ENCODE measurements at regions not wholly inside any gene's neighbourhood (a gene's known extent, or its start where the extent isn't known, plus 50 kb on each side); places are given as distances from the start of the nearest gene placed in this dataset.
A peak's percentile ranks its signal among the peaks of the same experiment; 100 is the strongest.

DNA sequence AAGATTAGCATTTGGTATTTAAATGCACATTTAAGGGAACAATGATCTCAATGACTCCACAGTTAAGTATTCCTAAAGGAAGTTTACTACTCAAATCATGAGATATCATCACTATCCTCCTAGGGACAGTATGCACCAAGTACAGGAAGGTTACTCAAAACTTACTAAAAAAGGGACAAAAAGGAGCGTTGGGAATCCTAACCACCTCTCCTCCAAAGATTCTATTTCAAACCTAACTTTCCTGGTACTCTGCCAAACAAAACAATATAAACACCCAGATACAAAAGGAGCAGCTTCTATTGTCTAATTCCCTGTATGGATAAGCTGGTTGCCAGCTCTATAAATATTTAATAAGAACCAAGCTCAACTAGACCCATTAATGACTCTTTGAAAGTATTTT is 377.7 kb downstream of the NUAK1 start:
- no peak for DNase-seq

DNA sequence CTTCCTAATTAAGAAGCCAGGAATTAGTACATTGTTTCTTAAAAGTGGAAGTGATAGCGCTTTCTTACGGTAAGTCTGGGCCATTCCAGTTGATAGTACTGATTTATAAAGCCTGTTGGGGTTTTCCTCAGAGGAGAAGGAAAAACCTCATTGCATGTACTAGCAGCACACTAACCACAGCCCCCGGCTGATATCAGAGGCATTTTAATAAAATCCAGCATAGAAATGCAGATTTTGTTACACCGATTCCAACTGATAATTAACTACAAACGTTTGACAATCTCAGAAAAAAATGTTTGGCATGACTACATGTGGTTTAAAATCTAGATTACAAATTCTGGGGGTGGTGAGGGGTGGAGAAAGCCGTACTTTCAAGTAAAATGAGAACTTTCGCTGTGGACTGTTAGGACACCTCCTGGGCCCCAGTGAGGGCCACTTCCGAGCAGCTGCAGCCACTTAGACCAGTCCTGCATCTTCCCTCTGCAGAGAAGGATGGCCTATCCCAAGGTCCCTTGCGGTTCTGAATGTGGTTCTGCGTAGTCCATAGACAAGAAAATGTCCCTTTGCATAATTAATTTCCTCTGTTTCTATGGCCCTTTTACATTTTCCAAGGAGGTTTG is 374.4 kb downstream of the NUAK1 start:
- DNase-seq: no peak

DNA sequence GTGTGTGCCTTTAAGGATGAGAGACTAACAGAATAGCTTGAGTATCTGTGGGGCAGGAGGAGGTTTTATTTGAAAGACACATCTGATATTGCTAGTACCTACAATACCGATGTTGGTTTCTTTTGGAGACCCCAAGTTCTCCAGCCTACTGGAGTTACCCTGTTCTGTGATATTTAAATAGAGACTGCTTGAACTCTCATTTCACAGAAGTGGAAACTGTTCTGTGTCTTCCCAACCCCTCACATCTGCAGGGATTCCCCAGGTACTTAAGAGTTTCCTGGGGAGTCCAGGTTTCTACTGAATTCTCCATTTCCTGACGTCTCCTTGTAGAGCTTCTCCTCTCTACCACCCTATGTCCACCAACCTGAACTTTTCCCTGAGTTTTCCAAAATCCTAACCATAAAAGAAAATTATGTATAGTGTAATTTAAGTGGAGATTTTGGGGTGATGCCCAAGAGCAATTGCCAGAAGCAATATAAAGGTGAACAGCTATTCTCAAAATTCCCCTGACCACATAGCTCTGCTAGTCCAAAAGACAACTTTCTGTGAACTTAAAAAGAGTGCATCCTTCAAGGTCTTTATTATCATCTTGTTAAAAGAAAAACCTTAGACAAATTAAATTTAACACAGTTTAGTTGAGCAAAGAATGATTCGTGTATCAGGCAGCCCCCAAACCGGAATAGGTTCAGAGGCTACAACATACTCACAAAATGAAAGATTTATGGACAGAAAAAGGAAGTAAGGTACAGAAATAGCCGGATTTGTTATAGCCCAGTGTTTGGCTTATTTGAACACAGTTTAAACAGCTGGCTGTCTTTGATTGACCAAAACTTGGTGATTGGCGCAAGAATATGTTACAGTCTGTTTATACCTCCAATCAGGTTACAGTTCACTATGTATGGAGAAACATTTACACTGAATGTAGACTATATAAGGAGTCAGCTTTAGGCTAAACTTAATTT is 373.4 kb downstream of the NUAK1 start:
- DNase-seq: peak; percentile 3

DNA sequence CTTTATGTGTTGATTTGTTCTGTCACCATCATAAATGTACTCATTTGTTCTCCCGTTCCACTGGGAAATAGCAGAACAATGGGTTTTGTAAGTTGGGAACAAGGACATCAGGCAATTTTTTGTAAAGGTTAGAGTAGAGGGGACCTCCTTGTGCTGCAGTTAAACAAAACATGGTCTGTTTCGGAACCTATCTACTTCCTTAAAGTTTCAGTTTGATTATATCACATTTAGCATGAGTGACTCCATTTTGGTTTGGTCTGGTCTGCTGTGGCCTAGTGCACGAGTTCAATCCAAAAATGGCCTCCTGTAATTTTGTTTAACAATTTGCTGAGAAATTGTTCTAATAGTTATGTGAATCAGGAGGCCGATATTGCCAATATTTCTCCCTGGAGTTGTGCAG is 372.7 kb downstream of the NUAK1 start:
- no peak for DNase-seq

DNA sequence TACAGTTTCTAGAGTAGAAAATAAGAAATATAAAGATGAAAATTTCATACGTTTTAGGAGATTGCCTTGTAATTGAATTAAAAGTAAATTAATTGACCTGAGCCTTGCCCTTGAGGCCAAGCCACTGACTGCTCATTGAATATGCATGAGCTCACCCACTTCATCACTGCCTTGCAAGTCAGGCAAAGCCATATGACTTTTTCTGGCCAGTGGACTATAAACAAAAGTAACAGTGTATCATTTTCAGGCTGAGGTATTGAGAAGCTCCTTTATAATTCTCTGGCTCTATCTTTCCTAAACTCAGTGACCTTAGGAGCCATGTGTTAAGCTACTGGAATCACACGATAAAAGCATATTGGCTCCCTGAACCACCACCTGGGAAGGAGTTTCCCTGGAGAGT is 369.3 kb downstream of the NUAK1 start:
- no peak for DNase-seq

DNA sequence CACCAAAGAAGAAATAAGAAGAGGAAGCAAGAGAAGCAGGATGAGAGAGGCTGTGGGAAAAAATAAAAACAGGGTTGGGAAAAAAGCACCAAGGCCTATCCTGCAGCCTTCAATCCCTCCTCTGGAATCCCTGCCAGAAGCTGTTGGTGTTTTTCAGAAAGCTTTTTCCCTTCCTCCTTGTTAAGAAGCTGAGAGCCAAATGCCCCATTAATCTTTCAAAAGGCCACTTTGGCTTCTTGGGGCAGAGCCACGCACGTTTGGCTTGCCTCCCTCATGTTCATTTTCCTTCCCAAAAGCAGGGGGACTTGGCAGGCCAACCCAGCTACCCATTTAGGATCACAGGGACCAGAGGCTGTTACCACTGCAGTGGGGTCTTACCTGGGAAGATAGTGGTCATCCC is 365.3 kb downstream of the NUAK1 start:
- DNase-seq: no peak

DNA sequence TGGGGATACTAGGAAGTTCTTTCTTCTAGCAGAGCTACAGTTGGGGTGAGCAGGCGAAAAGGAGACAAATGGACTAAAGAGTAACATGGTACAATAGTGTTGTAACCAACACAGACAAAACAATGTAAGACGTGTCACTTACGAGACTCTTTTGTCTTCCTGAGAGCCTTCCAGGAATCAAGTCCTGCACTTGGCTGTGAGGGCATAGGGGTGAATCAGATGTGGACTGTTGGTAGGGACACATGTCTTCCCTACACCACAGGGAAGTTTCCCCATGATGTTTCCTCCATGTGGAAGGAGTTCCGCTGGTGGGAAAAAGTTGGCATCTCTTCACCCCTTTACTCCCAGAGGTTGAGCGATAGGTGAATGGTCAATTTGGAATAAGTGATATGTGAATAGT is 364.7 kb downstream of the NUAK1 start:
- DNase-seq: no peak

DNA sequence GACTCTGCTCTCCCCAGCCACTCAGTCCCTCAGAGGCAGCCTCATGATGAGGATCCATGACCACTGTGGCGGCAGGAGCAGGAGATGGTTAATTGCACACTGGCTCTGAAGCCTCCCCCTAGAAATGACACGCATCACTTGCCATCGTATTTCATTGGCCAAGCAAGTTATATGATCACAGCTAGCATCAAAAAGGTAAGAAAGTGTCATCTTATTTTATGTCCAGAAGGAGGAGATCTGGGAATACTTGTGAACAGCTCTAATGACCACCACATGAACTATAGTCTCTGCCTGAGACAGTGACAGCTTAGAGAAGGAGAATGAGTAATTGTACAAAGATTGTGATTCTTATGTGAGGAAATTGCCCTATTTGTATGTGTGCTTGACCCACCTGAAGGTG is 363.4 kb downstream of the NUAK1 start:
- no peak for DNase-seq

DNA sequence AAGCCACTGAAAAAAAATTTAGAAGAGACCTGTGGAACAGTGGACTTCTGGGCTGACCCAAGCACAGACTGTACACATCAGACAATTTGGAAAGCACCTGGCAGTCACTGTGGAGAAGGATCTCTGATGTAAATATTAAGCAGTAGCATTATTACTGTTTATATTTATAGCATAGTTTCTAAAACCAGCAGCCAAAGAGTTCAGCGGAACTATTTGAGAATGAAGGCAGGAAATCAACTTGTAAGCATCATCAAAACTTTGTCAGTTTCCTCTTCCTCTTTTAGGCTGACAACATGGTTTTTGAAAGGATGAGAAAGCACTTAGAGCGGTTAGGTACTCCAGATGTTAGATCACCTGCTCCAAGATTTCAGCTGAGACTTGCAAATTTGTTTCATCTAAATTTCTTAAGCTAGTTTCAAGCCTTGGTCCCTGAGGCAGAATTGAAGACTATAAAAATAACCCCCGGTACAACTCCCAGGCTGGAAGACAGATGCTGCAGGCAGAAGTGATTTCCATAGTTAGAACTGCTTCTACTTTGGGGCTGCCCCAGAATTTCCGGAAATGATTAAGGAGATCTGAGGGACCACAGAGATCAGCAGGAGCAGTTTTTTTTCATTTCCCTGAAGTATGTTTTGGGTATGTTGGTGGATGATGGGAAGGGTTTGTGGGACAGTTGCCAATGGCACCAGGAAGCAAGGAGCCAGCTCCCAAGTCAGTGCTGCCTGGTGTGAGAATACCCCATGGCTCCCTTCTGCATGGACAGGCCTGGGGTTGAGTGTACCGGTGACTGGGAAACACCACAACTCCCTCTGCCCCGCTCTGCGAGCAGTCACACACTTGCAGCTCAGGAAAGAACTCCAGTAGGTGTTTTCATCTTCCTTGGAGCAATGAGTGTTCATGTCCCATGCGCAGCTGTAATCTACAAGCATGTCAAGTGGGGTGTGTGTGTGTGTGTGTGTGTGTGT is 354.5 kb downstream of the NUAK1 start:
- DNase-seq: no peak

DNA sequence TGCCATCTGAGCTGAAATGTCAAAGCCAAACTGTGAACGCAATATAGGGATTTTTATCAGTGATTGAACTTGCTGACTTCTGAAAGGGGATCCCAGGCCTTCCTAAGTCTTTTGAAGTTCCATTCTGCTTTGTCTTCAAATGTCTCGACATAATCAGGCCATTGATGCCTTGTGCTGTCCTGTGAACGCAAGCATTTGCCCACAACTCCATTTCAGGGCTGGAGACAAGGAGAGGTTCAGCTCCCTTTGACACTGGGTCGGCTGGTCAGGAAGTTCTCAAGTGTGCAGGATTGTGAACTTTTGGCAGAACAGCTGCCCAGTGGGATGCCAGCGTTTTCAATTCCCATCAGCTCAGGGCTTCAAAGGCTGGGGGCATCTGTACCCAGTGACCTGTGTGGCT is 345.3 kb downstream of the NUAK1 start:
- DNase-seq: no peak

DNA sequence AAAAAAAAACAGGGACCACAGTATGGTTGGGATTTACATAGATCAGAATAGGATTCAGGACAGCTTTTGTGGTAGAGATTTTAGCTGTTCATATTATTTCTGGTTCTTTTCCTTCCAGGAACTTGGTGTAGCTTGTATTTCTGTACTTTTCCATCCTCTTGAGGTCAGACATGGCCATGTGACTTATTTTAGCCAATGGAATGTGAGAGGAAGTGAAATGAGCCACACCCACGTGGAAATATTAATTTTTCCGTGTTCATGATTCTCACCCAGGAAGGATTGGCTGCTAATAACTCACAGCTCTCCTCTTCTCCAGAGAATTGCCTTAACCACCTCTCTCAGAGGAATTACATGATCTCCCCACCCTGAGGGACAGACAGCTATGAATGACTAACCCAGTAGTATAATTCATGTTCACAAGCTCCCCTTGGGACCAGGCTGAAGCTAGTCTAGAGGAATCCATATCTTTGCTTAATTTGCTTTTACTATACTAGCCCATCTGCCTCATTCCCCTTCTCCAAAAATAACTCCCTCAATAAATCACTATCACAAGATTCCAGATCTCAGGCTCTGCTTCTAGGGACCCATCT is 340.4 kb downstream of the NUAK1 start:
- no peak for DNase-seq

DNA sequence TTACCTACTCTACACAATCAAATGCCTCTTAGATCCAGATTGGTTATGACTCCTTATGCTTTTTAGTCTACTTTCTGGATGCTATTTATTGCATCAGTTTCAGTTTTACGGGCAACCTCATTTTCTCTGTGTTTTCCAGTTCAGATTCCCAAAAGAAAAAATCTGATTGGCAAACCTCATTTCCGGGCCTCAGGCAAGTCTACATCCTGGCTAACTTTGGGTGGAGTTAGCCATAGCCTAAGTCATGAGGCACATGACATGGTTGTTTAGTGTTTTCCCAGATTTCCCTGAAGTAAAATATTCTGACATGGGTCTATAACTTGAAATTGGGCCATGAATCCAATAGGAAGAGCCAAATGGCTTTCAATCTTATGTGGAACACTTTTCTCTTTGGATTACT is 339.7 kb downstream of the NUAK1 start:
- DNase-seq: no peak

DNA sequence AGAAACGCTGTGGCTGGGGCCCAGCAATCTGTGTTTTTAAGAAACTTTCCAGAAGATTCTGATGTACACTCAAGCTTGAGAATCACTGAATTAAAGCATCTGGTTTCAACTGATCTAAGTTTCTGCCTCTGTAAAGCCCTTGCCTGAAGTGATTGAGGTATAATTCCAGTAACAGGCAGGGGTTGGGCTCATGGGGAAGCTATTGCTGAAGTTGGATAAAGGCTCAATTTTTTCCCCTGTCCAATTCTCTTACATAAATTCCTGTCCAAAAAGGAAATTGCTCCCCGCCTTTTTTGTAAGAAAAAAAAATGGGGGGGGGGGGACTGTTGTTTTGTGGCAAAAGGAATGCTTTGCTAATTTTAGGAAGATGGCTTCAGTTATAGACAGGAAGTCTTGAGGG is 337.4 kb downstream of the NUAK1 start:
- no peak for DNase-seq

DNA sequence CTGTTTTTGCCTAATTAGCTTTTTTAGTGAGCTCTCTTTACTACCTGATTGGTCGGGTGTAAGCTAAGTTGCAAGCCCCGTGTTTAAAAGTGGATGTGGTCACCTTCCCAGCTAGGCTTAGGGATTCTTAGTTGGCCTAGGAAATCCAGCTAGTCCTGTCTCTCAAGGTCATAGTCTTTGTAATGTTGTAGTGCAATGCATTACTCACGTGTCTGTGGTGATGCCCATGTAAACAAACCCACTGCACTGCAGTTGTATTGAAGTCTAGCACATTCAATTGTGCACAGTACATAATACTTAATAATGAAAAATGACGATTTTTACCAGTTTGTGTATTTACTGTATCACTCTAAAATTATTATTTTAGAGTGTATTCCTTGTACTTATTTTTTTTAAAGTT is 335.5 kb downstream of the NUAK1 start:
- no peak for DNase-seq

DNA sequence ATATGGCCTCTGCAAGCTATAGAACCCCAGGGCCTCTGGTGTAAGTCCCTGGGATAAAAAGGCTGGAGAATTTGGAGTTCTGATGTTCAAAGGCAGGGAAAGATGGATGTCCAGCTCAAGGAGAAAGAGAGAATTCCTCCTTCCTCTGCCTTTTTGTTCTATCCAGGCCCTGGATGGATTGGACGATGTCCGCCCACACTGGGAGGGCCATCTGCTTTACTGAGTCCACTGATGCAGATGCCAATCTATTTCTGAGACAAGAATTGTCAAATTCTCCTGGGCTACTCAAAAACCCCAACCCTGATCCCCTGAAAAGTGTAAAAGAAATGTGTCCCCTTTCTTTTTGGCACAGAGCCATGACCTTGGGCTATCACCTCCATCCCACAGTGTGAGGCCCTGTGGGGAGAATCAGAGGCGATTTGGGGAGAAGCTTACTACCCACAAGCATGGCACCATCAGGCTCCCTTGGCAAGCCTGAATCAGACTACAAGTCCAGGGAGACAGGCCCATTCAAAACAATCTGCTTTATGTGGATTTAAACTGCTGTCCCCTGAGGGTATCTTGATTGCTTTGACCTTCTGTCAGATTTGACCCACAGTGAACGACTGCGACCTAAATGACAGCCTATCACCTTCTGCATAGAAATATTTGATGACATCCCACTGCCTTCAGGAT is 334.0 kb downstream of the NUAK1 start:
- DNase-seq: no peak

DNA sequence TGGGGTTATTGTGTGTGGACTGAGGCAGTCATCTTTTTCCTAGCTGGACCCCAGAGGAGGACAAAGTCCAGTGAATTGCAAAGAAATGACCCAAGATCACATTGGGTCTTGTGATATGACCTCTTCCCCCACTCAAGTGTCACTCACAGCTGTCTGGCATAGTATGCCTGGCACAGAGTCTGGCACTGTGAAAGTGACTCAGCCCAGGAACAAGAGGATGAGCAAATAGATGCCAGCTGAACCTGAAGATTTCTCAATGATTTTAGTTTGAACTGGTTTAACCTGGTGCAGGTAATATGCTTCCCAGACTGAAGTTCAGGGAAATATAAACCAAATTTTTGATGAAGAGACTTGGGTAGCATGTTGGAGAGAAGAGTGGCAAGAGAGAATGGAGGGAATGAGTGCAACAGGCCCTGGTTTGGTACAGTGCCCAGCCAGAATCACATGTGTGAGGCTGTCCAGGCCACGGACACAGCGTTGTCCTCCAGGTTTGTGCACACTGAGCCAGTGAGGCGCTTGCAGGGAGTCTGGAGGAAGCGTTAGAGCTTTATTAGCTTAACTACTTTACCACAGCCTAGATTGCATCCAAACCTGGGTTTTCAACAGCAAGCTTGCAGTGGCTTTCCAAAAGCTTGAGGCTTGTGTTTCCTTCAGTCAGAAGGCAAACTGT is 332.9 kb downstream of the NUAK1 start:
- no peak for DNase-seq

DNA sequence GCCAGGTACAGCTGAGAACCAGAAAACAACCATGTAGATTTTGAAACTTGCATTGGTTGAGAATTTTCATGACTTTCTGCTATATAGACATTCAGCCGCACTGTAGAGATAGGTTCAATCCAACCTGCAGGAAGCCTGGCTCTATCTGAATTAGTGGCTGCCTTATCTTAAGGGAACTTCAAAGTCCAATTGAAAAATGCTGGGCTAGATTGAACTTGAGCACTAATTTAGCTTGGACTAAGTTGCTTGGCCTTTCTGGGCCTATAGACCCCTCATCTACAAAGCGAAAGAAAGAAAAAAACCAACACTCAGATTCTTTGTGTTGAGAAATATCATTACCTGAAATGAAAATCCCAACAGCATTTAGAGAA is 332.4 kb downstream of the NUAK1 start:
- no peak for DNase-seq

DNA sequence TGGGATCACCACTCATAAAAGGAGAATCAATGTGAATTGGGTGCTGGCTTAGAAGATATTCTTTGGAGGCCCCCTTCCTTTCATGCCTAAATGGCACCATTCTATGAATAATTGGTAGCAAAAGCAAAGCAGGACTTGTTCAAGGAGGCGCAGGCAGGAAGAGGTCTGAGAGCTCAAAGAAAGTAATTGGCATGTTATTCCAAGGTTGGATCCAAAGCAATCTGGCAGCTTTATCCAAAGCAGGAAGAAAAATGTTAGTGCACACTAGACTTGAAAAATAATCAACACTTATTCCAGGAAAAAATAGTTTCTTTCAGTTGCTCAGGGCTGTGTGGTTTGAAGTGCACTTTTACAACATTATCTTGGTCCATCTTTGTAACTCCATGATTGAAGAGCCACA is 326.4 kb downstream of the NUAK1 start:
- DNase-seq: no peak

DNA sequence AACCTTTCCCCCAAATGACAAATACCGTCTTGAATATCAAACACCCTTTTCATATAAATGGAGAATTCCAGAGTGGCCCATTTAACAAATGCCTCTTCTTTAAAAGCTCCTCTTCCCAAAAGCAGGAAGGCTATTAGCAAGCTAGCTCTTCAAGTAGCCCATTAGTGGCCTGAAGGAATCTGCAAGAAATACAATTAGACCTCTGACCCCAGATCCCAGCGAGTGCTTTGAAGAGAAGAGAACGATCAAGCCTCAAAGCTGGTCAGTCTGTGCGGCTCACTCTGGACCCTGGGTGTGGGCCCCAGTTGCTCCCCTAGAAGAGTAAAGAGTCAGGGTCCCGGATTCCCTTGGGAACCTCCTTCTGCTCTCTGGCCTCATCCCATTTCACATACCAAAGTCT is 325.6 kb downstream of the NUAK1 start:
- DNase-seq: no peak

DNA sequence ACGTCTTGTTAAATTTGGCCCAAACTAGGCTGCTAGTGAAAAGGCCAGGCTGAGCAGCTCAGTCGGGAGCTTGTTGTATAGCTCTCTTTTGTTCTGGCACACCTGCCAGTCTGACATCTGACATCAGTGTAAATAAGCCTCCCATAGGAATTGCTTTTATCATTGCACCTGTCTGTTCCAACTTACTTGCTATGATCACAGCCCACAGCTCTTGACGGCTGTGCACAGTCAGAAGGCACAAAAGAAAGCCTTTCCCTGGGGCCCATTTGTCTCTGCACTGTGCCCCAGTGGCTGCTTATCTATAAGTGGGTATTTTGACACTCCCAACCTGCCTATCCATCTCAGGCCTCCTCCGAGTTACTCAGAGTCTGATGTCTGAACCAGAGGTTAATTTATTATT is 324.5 kb downstream of the NUAK1 start:
- no peak for DNase-seq

DNA sequence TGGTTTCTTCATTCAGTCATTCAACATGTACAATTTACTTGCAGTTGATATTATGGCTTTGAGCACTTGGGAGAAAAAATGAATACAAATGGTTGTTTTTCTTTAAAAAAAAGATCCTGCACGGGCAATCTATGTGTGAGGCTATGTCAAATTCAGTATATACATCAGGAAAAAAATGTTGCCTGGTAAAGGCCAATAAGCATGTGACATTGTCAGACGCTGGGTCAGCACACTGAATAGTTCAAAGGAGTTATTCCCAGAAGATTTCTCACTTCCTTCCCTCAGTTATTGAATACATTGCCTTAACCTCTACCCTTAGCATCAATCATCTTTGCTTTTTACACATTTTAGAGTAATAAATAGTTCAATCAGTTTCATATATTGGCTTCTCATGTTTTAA is 319.2 kb downstream of the NUAK1 start:
- DNase-seq: no peak

All from KG1 (cell line).